Left ventricle myocardium superior (tissue), 1 donor: ENCODE measurements at regions not wholly inside any gene's neighbourhood (a gene's known extent, or its start where the extent isn't known, plus 50 kb on each side); places are given as distances from the start of the nearest gene placed in this dataset.
"Not testable (repeated sequence)": the region's sequence is repeated elsewhere in the genome, so short reads cannot be mapped to it uniquely, and the experiment has no call there.

Source experiments
- ATAC-seq: fragments of 200-7000 bp; cut with Tn5 transposase; one replicate; pipeline ENCODE4 v1.9.1; 2020; ENCODE audit warnings: mild to moderate bottlenecking, moderate library complexity
- DNase-seq: peaks from one replicate; pipeline ENCODE4 v3.0.0-alpha.2; 2020
- intact Hi-C: fragments of 100-400 bp; cut with micrococcal nuclease; formaldehyde crosslinking; loops from one replicate; pipeline ENCODE4 v1.11.0; 2022
- donor health status: DM: no; HTN: yes; CAD: no; lungs with severe emphysema.

- DNase-seq (no peak), ATAC-seq (no peak)
- intact Hi-C loops = no loop called here
Measured at GRCh38 chr13:71034018-71034417, 833.0 kb downstream of the DACH1 start.

- DNase-seq (no peak), ATAC-seq (no peak)
- intact Hi-C loops = no loop called here
Measured at GRCh38 chr13:71033026-71033425, 834.0 kb downstream of the DACH1 start.

- DNase-seq (no peak), ATAC-seq (no peak)
- intact Hi-C loops = no loop called here
Measured at GRCh38 chr13:71030784-71031183, 836.2 kb downstream of the DACH1 start.

GRCh38 chr13:71028884-71029283, 838.1 kb downstream of the DACH1 start:
- ATAC-seq (no peak), DNase-seq (no peak)
- intact Hi-C loops = no loop called here

GRCh38 chr13:71021825-71022422, 845.1 kb downstream of the DACH1 start:
- ATAC-seq (no peak), DNase-seq (no peak)
- intact Hi-C loops = no loop called here

- ATAC-seq (no peak), DNase-seq (no peak)
- intact Hi-C loops = no loop called here
Measured at GRCh38 chr13:71018995-71019394, 848.0 kb downstream of the DACH1 start.

- intact Hi-C loops = no loop called here
- no peak for DNase-seq
- ATAC-seq = no peak
Measured at GRCh38 chr13:71018544-71018943, 848.5 kb downstream of the DACH1 start.

- no peak for DNase-seq
- intact Hi-C loops = no loop called here
- ATAC-seq = no peak
Measured at GRCh38 chr13:71017607-71018006, 849.4 kb downstream of the DACH1 start.

- DNase-seq = no peak
- no peak for ATAC-seq
- intact Hi-C loops = no loop called here
Measured at GRCh38 chr13:71015516-71015915, 851.5 kb downstream of the DACH1 start.

GRCh38 chr13:71015021-71015420, 852.0 kb downstream of the DACH1 start:
- intact Hi-C loops = no loop called here
- ATAC-seq (no peak), DNase-seq (no peak)

- ATAC-seq (no peak), DNase-seq (no peak)
- intact Hi-C loops = no loop called here
Measured at GRCh38 chr13:71005919-71006318, 861.1 kb downstream of the DACH1 start.

- intact Hi-C loops = no loop called here
- ATAC-seq (no peak), DNase-seq (no peak)
Measured at GRCh38 chr13:70995338-70995737, 871.7 kb downstream of the DACH1 start.

- intact Hi-C loops = no loop called here
- DNase-seq = no peak
- no peak for ATAC-seq
Measured at GRCh38 chr13:70994191-70994590, 872.8 kb downstream of the DACH1 start.

- intact Hi-C loops = no loop called here
- DNase-seq = peak; percentile 9
- ATAC-seq = no peak
Measured at GRCh38 chr13:70987043-70987442, 878.8 kb upstream of the KLHL1 start.

- intact Hi-C loops = no loop called here
- DNase-seq (peak; percentile 3), ATAC-seq (no peak)
Measured at GRCh38 chr13:70985371-70985770, 877.1 kb upstream of the KLHL1 start.

- ATAC-seq, intact Hi-C loops, DNase-seq: not testable (repeated sequence)
Measured at GRCh38 chr13:70981219-70981618, 873.0 kb upstream of the KLHL1 start.

- ATAC-seq = no peak
- no peak for DNase-seq
- intact Hi-C loops = no loop called here
Measured at GRCh38 chr13:70969321-70969720, 861.1 kb upstream of the KLHL1 start.

- no peak for DNase-seq
- intact Hi-C loops = no loop called here
- no peak for ATAC-seq
Measured at GRCh38 chr13:70967564-70967963, 859.3 kb upstream of the KLHL1 start.

- ATAC-seq (no peak), DNase-seq (no peak)
- intact Hi-C loops = no loop called here
Measured at GRCh38 chr13:70964874-70965273, 856.6 kb upstream of the KLHL1 start.

- intact Hi-C loops = no loop called here
- DNase-seq (no peak), ATAC-seq (no peak)
Measured at GRCh38 chr13:70964124-70964523, 855.9 kb upstream of the KLHL1 start.

- DNase-seq (no peak), ATAC-seq (no peak)
- intact Hi-C loops = no loop called here
Measured at GRCh38 chr13:70960841-70961443, 852.7 kb upstream of the KLHL1 start.
